GM11168 (cell line): ENCODE measurements at regions not wholly inside any gene's neighbourhood (a gene's known extent, or its start where the extent isn't known, plus 50 kb on each side); places are given as distances from the start of the nearest gene placed in this dataset.
"Not testable (repeated sequence)": the region's sequence is repeated elsewhere in the genome, so short reads cannot be mapped to it uniquely, and the experiment has no call there.

Experiments used
- in situ Hi-C: fragments of 300-500 bp; cut with MboI; formaldehyde crosslinking; loops from one replicate; pipeline ENCODE4 v1.12.0; 2022; ENCODE audit warnings: low sequenced_read_pairs; ENCODE audit not compliant: unreplicated experiment

DNA sequence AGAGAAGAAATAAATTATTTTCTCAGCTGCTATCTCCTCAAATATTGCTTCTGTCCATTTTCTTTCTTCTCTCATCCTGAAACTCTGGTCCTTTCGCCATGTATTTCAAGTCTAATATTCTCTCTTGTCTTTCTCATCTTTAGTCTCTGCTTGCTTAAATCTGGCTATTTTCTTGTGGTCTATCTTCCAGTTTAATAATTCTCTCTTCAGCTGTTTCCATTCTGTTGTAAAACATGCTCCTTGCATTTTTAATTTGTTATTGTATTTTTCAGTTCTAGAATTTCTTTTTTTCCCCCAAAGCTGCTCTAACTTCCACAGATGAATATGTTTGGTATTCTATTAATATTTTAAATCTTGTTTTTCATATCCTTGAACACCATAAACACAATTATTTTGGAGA is 70.1 kb upstream of the TMPRSS2 start:
- in situ Hi-C loops: no loop called here

DNA sequence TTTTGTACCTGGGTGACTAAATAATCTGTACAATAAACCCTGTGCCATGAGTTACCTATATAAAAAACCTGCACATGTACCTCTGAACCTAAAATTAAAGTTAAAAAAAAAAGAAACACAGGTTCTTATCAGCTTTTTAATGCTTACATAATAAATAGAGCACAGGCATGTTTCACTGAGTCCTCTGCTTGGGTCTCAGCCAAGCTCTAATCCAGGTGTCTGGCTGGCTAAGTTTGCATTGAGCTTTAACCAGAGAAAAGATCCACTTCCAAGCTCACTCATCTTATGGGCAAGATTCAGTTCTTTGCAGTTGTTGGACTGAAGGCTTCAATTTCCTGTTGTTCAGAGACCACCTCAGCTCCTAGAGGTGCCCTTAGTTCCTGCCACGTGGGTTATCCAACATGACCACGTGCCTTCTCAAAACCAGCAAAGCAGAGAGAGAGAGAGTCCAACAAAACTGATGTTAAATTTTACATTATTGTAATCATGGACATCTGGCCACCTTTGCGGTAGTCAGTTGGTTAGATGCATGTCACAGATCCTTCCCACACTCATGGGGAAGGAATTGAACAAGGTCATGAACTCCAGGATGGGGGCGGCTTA is 68.2 kb upstream of the TMPRSS2 start:
- in situ Hi-C loops: no loop called here

- in situ Hi-C loops: no loop called here
Measured at GRCh38 chr21:41573902-41574690, 66.1 kb upstream of the TMPRSS2 start.

- in situ Hi-C loops: no loop called here
Measured at GRCh38 chr21:41571938-41572510, 64.1 kb upstream of the TMPRSS2 start.

DNA sequence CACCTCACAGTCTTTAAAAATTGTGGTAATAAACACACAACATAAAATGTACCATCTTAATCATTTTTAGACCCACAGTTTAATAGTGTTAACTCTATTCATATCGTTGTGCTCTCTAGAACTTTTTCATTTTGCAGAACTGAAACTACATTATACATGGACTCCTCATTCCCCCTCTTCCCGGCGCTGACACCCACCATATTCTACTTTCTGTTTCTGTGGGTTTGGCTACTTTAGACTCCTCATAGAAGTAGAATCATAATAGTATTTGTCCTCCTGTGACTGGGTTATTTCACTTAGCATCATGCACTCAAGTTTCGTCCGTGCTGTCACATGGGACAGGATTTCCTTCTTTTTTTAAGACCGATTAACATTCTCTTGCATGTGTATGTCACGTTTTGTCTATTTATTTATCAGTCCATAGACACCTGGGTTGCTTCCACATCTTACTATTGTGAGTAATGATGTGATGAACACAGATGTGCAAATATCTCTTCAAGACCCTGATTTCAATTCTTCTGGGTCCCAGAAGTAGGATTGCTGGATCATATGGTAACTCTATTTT is 62.9 kb upstream of the TMPRSS2 start:
- in situ Hi-C loops: no loop called here

DNA sequence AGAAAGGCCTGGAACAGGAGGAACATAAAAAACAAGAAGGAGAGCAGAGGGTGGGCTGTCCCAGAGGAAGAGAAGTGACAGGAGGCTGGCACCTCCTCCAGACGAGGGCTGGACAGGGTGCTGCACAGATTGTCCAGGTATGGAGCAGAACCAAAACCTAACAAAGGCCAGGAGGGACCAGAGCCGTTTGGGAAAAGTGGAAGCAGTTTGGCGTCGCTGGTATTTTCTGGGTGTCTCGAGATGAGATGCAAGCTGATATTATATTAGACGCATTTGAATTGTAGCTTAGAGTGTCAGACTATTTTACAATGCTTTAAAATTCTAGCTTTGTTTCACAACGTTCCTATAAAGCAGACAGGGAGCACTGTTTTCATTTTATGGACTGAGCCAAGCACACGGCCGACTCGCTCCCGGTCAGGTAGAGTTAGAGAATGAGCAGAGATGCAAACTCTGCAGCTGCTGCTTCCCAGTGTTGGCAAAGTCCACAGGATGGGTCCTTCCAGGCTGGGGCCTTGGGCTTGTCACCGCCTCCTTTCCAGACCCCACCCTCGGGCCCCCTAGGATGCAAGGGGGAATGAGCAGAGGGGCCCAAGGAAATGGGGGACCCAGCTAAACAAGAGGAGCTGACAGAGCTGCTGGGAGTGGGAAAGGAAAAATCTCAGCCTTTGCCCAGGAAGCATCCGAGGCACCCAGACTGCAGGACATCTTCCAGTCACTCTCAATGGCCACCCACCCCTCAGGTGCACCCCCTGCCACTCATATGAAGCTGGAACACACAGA is 60.8 kb upstream of the TMPRSS2 start:
- in situ Hi-C loops: no loop called here

GRCh38 chr21:41567901-41568510 is 60.0 kb upstream of the TMPRSS2 start:
- in situ Hi-C loops: no loop called here

DNA sequence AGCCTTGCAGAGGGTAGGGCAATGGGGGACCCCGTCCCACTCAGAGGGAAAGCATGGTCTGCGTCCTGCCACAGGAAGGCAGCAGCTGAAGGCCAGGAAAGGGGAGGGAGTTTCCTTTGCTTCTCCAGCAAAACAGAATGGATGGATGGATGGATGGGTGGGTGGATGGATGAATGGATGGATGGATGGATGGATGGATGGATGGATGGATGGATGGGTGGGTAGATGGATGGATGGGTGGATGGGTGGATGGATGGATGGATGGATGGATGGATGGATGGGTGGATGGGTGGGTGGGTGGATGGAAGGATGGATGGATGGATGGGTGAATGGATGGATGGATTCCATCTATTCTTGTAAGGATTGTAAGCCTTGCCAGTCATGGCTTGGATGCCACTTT is 59.3 kb upstream of the TMPRSS2 start:
- in situ Hi-C loops: not testable (repeated sequence)

- in situ Hi-C loops: no loop called here
Measured at GRCh38 chr21:41566500-41567014, 58.6 kb upstream of the TMPRSS2 start.

- in situ Hi-C loops: no loop called here
Measured at GRCh38 chr21:41565550-41565949, 57.6 kb upstream of the TMPRSS2 start.

DNA sequence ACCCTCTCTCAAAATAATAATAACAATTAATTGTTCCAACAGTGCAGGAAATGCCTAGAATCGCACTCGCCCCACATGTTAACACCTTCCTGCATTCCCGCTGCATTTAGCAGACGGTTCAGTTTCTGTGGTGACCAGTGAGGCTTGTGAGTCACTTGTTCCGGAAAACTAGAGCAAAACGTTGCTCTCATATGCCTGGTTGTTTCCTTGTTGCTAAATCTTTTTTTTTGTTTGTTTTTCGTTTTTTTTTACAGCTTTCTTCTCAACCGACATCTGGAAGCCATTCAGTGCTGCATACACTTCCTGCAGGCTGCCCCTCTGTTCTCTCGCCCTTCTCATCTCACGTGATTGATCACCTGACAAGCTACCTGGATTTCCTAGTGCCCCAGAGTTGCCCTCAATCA is 56.9 kb upstream of the TMPRSS2 start:
- in situ Hi-C loops: no loop called here

DNA sequence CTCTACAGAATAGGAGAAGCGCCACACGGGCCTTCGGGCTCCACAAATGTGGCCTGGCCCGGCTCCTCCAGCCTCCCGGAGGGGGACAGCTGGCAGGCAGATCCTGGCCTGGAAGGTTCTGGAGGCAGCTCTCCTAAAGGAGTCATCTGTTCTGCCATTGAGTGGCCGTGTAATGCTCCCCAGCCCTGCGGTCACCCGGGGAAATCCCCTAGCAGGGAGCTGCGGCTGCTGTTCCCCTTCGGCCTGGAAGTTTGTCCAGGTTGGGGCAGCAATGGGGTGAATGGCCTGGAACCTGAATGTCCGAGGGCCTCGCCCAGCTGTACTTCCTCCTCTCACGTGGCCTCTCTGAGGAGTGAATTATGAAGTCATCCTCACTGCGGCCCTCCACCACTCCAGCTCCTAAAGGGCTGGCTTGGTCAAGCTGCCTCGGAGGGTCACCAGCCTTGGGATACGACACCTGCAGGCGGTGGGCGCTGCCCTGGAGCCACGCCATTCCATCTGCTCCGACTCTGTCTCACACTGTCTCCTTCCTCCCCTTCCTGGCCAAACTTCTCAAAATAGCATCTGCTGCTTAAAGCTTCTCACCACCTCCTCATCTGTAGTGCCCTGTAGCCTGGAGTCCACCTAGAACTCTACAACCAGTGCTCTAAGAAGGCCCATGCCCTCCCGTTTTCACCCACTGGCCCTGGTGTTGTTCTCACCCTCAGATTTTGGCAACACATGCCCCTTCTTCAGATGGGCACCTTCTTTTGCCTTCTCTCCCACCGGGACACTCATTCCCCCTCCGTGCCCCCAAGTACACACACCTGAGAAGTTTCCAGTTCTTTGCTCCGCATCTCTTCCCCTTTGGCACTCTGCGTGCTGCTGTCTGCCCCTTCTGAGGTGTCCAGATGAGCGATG is 54.4 kb upstream of the TMPRSS2 start:
- in situ Hi-C loops: no loop called here

GRCh38 chr21:41561701-41562100 is 53.7 kb upstream of the TMPRSS2 start:
- in situ Hi-C loops: no loop called here

DNA sequence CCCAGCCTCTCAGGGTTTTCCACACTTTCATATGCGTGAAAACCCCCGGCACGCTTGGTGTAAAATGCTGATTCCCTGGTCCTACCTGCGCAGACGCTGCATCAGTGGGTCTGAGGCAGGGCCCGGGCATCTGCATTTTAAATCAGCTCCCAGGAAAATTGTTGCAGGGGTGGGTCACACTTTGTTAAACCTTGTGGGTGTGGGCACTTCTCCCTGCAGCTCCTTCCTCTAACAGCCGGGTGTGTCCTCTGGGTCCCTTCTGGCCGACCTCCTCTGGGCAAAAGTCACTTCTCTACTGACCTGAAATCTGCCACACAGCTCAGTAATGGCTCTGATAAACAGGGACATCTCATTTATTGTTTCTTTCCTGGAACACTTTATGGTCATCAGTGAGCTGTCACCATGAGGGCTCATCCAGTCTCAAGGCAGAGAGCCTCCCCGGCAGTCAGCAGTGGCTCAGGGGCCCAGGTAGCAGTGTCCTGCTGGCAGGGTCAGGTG is 52.8 kb upstream of the TMPRSS2 start:
- in situ Hi-C loops: no loop called here

GRCh38 chr21:41559658-41560631 is 52.0 kb upstream of the TMPRSS2 start:
- in situ Hi-C loops: no loop called here

GRCh38 chr21:41558842-41559241 is 50.9 kb upstream of the TMPRSS2 start:
- in situ Hi-C loops: no loop called here

DNA sequence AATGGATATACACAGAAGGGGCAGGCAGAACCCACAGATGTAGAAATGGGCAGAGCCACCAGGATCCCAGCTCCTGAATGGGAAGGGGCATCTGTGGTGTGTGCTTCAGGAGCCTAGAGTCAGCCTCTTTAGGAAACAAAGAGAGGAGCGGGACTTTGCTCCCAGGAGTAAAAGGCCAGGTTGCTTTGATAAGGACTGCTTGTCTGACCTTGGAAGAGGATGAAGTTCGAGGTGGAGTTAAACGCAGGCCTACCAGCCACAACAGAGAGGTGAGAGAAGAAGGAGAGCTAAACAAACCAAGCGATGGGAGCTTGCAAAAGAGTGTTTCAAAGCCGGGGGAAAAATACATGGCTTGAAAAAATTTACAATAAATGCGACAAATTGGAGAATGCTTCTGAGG is 49.9 kb upstream of the TMPRSS2 start:
- in situ Hi-C loops: no loop called here
